ENCODE measurements at regions not wholly inside any gene's neighbourhood (a gene's known extent, or its start where the extent isn't known, plus 50 kb on each side); places are given as distances from the start of the nearest gene placed in this dataset.

- no peak for TF ChIP-seq POLR2A (IDR thresholded peaks at IDR 0.05)
- TF ChIP-seq, protein P1, sequence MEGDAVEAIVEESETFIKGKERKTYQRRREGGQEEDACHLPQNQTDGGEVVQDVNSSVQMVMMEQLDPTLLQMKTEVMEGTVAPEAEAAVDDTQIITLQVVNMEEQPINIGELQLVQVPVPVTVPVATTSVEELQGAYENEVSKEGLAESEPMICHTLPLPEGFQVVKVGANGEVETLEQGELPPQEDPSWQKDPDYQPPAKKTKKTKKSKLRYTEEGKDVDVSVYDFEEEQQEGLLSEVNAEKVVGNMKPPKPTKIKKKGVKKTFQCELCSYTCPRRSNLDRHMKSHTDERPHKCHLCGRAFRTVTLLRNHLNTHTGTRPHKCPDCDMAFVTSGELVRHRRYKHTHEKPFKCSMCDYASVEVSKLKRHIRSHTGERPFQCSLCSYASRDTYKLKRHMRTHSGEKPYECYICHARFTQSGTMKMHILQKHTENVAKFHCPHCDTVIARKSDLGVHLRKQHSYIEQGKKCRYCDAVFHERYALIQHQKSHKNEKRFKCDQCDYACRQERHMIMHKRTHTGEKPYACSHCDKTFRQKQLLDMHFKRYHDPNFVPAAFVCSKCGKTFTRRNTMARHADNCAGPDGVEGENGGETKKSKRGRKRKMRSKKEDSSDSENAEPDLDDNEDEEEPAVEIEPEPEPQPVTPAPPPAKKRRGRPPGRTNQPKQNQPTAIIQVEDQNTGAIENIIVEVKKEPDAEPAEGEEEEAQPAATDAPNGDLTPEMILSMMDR (IDR thresholded peaks at IDR 0.05) = no peak
These were observed 98.6 kb upstream of the PLD5 start for GRCh38 chr1:242623119-242623518.
